ENCODE measurements at regions not wholly inside any gene's neighbourhood (a gene's known extent, or its start where the extent isn't known, plus 50 kb on each side); places are given as distances from the start of the nearest gene placed in this dataset.

DNA sequence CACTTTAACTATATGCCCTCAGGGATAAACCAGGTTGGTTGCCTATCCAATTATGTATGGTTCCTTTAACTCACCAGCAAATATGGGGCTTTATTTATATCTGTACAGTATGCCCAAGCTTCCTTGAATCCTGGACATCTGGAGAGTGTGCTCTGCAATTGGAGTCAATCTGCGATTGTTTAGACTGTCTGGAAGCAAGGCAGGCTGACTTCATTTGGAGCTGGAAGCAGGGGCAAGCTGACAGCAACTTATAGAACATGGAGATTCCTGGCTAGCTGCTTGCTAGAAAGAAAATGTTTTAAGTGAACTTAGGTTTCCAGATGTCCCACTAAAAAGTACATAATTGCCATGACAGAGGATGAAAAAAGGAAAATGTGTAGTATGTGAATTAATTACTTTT, 63.7 kb upstream of the TPRG1 start:
- in situ Hi-C loops (cut with MboI; ENCODE audit: low sequenced_read_pairs), result no loop called here

DNA sequence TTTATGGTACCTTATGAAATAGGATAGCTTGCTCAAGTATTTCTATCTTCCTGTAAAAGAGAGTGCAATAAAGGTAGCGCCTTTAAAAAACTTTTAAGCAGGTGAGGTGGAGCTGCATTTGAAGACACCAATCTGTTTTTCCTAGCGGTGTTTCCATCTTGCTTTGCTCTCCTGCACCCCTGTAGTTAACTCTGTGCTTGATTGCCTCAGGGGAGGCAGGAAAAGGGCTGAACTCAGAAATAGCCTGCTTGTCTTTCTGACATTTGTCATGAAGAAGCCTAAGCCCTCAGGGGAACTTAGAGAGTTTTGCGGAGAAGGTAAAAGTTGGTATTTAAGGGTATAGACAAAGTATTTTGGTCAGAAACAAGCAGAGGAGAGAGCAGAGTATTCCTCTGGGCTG, 63.0 kb upstream of the TPRG1 start:
- in situ Hi-C loops (cut with MboI; ENCODE audit: low sequenced_read_pairs), result no loop called here

DNA sequence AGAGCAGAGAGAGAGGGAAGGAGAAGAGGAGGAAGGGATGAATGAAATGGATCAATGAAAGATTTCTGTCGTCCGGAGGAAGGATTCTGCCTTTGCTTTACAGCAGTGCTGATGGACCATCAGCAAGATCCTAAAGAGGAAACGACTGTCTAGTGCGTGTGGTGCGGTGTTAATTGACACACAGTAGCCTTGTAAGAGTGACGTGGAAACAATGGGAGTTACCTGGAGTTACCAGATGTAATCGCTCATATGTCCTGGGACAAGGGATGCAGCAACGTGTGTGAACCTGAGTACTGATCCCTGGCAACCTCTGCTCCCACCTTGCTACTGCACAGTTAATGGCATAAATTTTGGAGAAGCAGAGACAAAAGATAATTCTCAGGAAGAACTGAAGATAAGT, 62.6 kb upstream of the TPRG1 start:
- in situ Hi-C loops (cut with MboI; ENCODE audit: low sequenced_read_pairs), result no loop called here

DNA sequence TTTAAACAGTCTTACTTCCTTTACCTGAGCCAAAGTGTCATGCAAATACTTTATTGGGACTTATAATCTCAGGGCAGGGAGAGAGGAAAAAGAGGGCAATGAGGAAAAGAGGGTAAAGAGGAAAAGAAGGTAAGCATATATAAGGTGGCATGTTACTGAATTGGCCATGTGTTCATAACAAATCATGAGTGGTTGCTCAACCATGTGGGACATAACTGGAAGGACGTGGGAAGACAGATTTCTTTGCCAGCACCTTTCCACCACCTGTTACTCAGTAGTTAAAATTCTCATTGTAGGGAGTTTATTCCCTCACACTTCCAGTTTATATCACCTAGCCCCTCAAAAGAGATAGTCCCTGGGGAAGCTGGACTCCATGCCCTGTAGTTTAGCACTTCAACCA, 54.7 kb upstream of the TPRG1 start:
- in situ Hi-C loops (cut with MboI; ENCODE audit: low sequenced_read_pairs), result no loop called here

DNA sequence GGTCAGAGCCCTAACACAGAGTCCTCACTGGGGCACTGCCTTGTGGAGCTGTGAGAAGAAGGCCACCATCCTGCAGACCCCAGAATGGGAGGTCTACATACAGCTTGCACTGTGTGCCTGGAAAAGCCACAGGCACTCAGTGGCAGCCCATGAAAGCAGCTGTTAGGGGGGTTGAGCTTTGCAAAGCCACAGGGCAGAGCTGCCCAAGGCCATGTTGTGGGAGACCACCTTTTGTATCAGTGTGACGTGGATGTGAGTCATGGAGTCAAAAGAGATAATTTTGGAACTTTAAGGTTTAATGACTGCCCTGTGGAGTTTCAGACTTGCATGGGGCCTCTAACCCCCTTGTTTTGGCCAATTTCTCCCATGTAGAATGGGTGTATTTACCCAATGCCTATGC, 52.9 kb upstream of the TPRG1 start:
- in situ Hi-C loops (cut with MboI; ENCODE audit: low sequenced_read_pairs), result no loop called here

DNA sequence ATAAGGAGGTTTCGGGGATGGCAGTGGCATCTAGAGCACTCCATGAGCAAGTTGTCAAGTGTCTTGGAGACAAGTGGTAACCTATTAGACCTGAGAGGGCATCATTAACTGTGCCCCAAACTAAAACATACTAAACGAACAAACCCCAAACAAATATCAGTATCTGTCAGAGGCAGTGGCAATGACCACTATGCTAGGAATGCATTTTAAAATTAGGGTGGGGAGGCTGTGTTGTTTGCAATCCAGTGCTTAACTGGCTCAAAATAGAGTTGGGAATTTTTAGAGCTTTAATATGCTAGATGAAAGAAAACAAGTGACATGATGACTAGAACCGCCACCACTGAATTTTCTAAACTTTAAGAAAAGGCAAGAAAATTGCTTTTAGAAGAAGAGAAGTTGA, 51.8 kb upstream of the TPRG1 start:
- in situ Hi-C loops (cut with MboI; ENCODE audit: low sequenced_read_pairs), result no loop called here

DNA sequence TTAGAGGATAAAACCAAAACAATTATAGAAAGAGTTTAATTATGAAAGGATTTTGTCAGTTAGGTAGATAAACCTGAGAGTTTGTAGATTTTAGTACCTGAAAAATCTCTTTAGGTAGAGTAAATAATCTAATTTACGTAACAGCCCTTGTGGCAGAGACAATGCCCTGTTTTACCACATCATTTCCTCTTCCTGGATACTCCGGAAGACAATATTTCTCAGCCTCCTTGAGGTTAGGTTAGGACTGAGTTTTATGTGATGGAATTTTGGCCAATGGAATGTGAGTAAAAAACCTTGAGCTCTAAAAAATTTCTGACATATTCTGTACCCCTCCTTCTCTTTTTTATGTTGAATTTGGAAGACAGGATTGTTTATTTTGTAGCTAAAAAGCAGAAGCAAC, 50.7 kb upstream of the TPRG1 start:
- in situ Hi-C loops (cut with MboI; ENCODE audit: low sequenced_read_pairs), result no loop called here
